ENCODE measurements at regions not wholly inside any gene's neighbourhood (a gene's known extent, or its start where the extent isn't known, plus 50 kb on each side); places are given as distances from the start of the nearest gene placed in this dataset.

DNA sequence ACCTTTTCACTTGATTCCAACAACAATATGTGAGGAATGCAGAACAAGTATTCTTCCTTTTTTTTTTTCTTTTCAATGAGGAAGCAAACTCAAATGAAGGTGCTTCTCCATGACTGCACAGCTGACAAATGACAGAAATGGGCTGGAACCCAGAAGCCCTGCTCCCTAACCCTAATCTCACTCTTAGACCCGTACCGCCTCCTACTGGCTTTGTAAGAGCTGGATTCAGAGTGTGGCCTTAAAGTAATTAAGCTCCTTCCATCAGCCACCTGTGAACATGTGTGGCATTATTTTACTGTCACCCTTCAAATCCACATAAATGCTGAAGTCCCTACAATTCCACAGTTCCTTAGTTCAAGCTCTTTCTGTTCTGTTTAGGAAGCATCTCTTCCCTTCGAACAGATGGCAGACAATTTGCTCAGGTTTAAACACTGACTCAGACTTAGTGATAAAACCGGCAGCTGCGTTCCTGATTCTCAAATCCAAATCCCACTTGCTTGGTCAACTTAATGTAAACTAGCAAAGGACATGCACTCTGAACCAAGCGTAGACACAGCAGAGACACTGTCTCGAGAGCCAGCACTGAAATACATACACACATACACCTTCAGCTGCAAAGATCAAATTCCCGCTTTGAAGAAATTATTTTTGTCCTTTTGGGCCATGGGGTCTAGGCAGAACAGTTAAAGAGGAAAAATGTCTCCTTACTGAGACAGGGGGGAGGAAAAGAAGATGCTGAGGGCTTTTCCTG, 316.7 kb upstream of the TLE4 start:
- DNase-seq = no peak

DNA sequence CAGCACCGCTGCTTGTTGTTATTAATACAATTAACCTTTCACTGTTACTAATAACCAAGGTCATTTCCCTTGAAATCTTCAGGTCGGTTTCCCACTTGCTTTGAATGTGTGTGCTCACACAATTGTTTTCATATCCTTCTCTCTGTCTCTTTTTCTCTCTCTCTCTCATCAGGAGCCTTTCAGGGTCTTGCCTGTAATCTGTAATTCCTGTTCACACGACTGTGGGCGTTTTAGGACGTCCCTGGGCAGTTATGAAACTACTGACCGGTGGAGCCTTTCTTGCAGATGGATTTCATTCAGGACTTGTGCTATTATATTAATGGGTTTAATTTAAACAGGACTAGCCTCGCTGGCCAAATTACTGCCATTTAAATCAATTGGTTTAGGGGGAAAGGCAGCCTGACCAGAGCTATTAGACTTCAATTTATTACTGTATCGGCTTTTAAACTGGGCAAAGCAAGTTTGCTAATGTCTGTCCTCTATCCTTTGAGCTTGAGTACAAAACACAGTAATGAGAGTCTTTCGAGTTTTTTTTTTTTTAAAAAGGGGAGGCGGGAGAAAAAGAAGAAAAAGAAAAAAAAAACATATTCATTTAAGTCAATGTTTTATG, 316.0 kb upstream of the TLE4 start:
- no peak for DNase-seq

- no peak for DNase-seq
These were observed 315.0 kb upstream of the TLE4 start for GRCh38 chr9:79256691-79257213.

- DNase-seq = no peak
These were observed 314.5 kb upstream of the TLE4 start for GRCh38 chr9:79257228-79257781.

DNA sequence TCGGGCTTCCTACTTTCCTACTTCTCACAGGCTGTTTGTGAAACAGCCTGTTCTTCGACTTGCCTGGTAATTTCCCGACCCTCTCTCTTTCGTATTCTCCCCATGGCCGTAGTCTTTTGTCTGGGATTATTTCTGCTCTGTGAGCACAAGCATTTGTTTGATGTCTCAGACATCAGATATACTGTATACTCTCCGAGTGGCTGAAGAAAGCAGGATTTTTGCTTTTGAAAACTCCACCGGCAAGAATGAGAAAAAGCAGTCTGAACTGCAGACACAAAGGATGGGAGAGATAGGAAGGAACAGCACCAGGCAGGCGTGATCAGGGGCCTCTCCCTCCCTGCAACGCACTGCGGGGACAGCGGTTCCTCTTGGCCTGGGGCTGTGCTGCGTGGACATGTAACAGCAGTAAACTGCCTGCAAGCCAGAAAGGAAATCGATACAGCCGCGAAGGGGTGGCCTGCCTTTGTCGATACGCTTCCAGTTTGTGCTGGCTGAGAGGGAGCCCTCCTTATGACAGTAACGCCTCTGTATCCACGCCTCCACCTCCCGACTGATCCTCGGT, 313.9 kb upstream of the TLE4 start:
- no peak for DNase-seq

DNA sequence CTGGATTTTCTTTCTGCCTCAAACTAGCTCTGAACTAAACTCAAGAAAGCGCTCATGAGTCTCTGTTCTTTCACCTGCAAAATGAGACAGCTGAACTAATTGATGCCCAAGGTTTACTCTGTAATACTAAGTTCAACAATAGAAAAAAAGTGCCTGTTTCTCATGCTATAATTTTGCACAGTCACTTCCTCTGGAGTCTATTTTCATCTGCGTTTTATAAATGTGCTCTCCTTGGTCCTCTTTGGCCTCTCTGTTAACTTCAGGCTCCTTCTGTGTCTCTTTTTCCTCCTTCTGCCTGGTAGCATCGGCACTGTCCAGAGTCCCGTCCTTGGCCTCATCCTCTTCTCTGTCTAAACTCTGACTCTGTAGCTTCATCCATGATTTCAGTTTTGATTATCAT, 311.9 kb upstream of the TLE4 start:
- DNase-seq = no peak

DNA sequence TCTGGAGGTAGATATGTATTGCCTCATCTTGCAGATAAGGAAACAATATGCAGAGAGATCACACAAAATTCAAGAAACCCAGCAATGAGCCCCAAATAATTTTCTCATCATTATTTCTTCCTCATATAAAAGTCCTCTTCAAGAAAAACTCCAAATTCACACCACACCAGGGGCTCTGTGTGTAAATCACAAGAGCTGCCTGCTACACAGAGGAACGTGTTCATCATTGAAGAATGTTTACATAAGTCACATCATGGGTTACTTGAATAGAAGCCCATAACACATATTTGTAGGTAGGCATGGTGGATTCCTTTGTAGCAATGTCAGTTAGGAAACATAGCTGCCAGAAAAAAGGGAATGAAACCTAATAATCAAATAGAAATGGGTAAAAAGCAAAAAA, 308.1 kb upstream of the TLE4 start:
- DNase-seq = no peak

DNA sequence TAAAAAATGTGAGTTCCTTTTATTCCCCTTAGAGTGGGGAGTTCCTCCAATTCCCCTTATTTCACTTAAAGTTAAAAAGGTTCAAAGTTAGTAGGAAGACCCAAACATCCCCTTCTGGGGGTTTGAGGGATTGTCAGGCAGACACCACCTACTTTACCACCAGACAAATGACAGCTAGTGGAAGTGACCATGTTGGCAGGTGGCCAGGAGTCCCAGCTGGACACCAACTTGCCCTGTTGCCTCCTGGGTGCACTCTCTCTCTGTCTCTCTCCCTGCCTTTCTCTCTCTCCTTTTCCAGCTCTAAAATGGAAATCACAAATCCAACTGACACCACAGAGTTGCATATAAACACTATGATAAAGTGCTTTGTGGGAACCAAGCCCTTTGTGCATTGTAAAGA, 307.7 kb upstream of the TLE4 start:
- no peak for DNase-seq

DNA sequence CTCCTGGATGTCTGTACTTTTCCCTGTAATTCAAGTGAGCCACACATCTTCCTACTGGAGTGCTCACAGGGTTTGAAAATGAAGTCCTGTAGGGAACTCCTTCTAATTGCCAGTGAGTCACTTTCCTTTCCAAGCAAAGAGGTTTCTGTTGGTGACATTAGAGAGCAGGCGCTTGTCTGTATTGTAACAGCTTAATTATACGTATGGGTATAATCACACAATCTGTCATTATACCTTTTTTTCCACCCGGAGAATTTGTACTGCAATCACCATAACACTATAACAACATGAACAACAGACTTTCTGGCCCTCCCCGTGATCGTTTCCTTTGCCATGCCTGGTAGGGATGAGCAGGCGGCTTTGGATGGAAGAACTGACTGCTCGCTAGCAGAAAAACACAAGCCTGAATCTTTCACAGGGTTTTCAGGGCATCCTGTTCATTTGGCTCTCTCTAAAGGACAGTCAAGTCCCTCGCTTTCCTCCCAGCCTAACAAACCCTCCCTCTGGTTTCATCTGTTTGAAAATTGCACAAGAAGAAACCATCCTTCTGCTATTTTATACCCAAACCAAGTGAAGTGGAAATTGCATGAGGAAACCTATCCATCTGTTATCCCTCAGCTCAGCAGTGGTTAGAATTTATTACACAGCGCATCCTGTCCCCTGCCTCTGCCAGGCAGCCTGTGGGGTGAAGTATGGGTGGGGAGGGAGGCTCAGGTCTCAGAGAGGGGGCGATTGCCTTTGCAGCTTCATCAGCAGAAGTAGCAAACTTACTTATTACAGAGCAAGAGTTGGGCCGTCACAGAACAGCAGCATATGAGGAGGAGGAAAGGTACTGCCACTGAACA, 307.0 kb upstream of the TLE4 start:
- DNase-seq = no peak

DNA sequence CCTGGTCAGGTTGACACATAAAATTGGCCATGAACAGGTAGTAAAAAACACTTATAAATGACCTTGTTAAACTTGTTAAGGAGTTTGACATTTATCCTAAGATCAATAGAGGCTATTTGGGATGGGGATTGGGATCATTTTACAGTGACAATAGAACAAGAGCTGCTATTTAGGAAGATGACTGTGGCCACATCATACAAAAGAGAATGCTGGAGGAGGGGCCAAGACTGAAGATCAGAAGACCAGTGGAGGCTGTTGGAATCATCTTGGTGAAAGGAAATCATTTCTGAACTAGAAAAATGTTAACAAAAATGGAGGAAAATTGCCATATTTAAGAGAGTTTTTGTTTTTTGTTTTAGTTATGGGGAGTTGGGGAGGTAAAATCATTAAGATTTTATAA, 304.8 kb upstream of the TLE4 start:
- DNase-seq = no peak

GRCh38 chr9:79268806-79269205, 303.0 kb upstream of the TLE4 start:
- DNase-seq = no peak

GRCh38 chr9:79273311-79273710, 298.5 kb upstream of the TLE4 start:
- no peak for DNase-seq

- no peak for DNase-seq
These were observed 292.4 kb upstream of the TLE4 start for GRCh38 chr9:79279356-79279755.

- DNase-seq = no peak
These were observed 291.1 kb upstream of the TLE4 start for GRCh38 chr9:79280691-79281090.

DNA sequence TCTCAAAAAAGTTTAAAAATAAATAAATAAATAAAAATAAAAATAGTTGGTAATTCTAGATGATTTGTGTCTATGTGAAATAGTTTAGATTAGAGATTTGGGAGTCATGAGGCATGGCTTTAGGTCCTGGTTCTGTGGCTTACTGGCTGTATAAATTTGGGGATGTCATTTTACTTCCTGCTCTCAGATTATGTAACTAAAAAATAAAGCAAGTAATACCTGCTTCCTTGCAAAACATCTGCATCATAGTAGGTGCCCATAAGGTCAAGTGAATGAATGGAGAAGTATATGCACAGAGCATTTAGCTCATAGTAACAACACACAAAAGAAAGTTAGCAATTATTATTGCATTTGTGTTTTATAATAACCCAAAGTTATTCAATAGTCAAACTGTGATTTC, 287.7 kb upstream of the TLE4 start:
- no peak for DNase-seq

DNA sequence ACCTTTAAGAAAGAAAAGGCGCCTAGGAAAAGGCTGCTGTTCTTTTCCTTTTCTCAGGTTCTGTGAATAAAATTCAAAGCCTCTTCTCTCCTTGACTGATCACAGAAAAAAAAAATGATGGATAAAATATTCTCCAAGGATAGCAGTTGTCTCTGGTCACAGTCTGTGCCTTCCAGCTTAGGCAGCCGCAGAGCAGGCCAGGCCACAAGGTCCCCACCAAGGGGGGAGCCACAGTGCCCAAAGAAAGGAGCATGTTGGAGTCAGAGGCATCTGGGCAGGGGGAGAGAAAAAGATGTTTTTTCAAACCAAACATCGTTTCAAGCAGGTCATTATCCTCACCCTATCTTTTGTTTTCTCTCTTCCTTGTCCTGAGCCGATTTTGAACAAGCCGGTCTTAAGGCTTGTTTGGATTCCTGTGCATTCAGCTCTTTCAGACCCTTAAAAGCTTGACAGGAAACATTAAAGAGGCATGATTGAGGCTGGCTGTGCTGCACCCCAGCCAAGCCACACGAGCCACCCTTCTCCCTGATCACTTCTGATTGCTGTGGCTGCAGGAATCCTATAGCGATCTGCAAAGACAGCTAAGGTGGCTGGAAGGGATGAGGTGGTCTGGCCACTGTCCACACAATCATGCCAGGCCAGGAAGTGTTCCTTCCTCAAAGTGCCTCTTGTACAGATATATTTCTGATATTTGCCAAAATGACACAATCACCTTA, 284.6 kb upstream of the TLE4 start:
- no peak for DNase-seq

DNA sequence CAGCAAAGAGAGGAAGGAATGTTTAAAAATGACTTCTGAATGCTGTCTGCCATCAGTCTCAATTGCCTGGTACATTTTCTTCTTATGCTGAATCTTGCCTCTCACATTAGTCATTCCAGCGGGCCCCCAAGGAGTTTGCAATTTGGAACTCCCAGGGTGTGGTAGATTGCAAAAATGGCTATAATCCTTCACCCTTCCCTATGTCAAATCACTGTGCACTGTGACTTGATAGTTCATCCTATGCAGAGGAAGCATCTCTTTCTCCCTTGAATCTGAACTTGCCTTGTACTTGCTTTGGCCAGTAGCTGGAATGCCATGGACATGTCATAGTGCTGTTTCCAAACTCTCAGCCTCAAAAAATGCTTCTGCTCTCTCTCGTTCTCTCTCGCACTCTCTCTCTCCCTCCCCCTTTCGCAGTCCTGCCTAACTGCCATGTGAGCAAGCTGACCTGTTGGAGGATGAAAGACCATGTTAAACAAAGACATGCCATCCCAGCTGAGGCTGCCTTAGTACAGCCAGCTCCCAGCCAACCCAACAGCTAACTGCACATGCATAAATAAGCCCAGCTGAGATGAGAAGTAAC, 284.0 kb upstream of the TLE4 start:
- no peak for DNase-seq

GRCh38 chr9:79289856-79290255, 281.9 kb upstream of the TLE4 start:
- no peak for DNase-seq

DNA sequence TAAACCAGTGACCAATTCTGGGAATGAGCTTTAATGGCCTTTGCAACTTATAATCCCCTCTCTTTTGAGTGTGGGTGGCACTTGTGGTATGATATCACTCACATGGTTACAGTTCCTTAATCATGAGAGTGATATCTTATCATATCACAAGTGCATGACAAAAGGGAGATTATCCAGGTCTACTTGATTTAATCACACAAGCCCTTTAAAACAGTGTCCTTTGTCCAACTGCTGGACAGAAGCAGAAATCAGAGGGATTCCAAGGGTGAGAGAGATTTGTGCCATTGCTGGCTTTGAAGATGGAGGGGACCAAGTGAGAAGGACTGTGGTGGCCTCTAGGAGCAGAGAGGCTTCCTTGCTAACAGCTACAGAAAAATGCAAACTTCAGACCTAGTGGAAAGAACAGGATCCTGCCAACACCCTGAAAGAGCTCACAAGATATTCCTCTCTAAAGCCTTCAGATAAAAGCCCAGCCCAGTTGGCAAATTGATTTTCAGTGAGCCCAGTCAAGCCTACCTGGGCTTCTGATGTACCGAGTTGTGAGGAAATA, 279.0 kb upstream of the TLE4 start:
- no peak for DNase-seq

- DNase-seq = no peak
These were observed 271.7 kb upstream of the TLE4 start for GRCh38 chr9:79300068-79300467.

GRCh38 chr9:79301085-79301484, 270.7 kb upstream of the TLE4 start:
- DNase-seq = no peak
